K562 (cell line): ENCODE measurements at regions not wholly inside any gene's neighbourhood (a gene's known extent, or its start where the extent isn't known, plus 50 kb on each side); places are given as distances from the start of the nearest gene placed in this dataset.

Experiments used
- CBX5 ChIP-seq: IDR thresholded peaks from 2 replicates; pipeline ENCODE4 v1.6.1; 2014; ENCODE audit warnings: low read depth, borderline replicate concordance
- CEBPB ChIP-seq: fragments of 450-650 bp; IDR thresholded peaks from 2 replicates; pipeline ENCODE4 v1.6.1; 2016; ENCODE audit warnings: missing genetic modification characterization, missing compliant biosample characterization
- HEY1 ChIP-seq: fragments of 250-450 bp; sonication (Bioruptor Pico); IDR thresholded peaks from 2 replicates; pipeline ENCODE4 v1.5.0; 2020; ENCODE audit warnings: mild to moderate bottlenecking, moderate library complexity, borderline replicate concordance
- KDM1A ChIP-seq, 2 experiments: fragments of 450-650 bp; IDR thresholded peaks; 2 replicates each; pipeline ENCODE4 v1.6.1; 2016; ENCODE audit warnings: mild to moderate bottlenecking in 2 of 2
- NFRKB ChIP-seq: fragments of 450-650 bp; IDR thresholded peaks from 2 replicates; pipeline ENCODE4 v1.6.1; 2016; ENCODE audit warnings: low read depth
- RBM34 ChIP-seq: fragments of 200-400 bp; formaldehyde crosslinking; IDR thresholded peaks from 2 replicates; pipeline ENCODE4 v1.6.1; 2018; ENCODE audit warnings: low read length, borderline replicate concordance; ENCODE audit not compliant: insufficient read depth
- SMAD4 ChIP-seq: fragments of 250-450 bp; sonication (Bioruptor Pico); conservative IDR thresholded peaks from 2 replicates; pipeline ENCODE4 v1.8.0; 2021; ENCODE audit warnings: inconsistent platforms, mild to moderate bottlenecking, moderate library complexity
- SNIP1 ChIP-seq: fragments of 450-650 bp; IDR thresholded peaks from 2 replicates; pipeline ENCODE4 v1.7.1; 2017; ENCODE audit warnings: low read depth, mild to moderate bottlenecking
- SOX6 ChIP-seq: fragments of 450-650 bp; IDR thresholded peaks from 2 replicates; pipeline ENCODE4 v1.6.1; 2014; ENCODE audit warnings: mild to moderate bottlenecking
- SPI1 ChIP-seq: IDR thresholded peaks from 2 replicates; pipeline ENCODE4 v1.6.1; 2011; ENCODE audit warnings: low read depth, low read length, control low read depth, borderline replicate concordance
- TCF7L2 ChIP-seq: fragments of 150-350 bp; IDR thresholded peaks from 2 replicates; pipeline ENCODE4 v1.6.1; 2016; ENCODE audit warnings: low read depth, mild to moderate bottlenecking, low read length, moderate library complexity
- ZC3H4 ChIP-seq: sonication (generic); formaldehyde crosslinking; IDR thresholded peaks from 2 replicates; pipeline ENCODE4 v1.9.0; 2021; ENCODE audit warnings: missing genetic modification reagents, borderline replicate concordance
- ZNF408 ChIP-seq: fragments of 250-450 bp; sonication (Bioruptor Pico); IDR thresholded peaks from 2 replicates; pipeline ENCODE4 v1.4.0; 2020; ENCODE audit warnings: low read depth, mild to moderate bottlenecking, moderate library complexity
- TF ChIP-seq, protein P1 (sequence below): fragments of 450-650 bp; IDR thresholded peaks from 2 replicates; pipeline ENCODE4 v1.6.1; 2016; ENCODE audit warnings: missing biosample characterization, missing genetic modification characterization
- TF ChIP-seq, protein P2 (sequence below): IDR thresholded peaks from 2 replicates; pipeline ENCODE4 v1.6.1; 2016; ENCODE audit warnings: missing genetic modification characterization, missing compliant biosample characterization
- TF ChIP-seq, protein P3 (sequence below): fragments of 450-650 bp; IDR thresholded peaks from 2 replicates; pipeline ENCODE4 v1.6.1; 2016; ENCODE audit warnings: antibody characterized with exemption
- TF ChIP-seq, protein P4 (sequence below): fragments of 450-650 bp; formaldehyde crosslinking; IDR thresholded peaks from 2 replicates; pipeline ENCODE4 v1.4.0; 2022; ENCODE audit warnings: missing genetic modification characterization
- TF ChIP-seq, protein P5 (sequence below): sonication (generic); formaldehyde crosslinking; IDR thresholded peaks from 2 replicates; pipeline ENCODE4 v1.8.0; 2023; ENCODE audit warnings: missing genetic modification reagents, mild to moderate bottlenecking, borderline replicate concordance

DNA sequence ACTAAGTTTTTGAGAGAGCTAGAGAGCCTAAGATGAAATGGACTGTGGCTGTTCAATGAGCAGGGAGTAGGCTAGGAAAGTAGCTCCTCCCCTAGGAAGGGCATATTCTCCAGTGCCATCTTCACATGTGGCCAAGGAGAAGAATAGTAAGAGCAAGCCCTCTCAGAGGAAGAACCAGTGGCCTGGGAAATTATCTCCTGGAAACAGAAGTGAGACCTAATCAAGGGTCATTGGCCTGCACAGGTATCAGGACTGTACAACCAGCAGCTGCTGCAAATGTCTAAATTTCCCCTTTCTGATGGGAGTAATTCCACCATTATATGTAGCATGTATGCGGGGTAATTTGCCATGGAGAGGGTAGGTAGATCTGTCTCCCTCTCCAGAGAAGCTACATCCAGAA, 334.8 kb upstream of the RASGEF1B start (continued):
- TF ChIP-seq, protein P1, sequence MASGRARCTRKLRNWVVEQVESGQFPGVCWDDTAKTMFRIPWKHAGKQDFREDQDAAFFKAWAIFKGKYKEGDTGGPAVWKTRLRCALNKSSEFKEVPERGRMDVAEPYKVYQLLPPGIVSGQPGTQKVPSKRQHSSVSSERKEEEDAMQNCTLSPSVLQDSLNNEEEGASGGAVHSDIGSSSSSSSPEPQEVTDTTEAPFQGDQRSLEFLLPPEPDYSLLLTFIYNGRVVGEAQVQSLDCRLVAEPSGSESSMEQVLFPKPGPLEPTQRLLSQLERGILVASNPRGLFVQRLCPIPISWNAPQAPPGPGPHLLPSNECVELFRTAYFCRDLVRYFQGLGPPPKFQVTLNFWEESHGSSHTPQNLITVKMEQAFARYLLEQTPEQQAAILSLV (tag), result no peak
- TF ChIP-seq NFRKB (no peak), CBX5 (no peak), HEY1 (no peak), ZC3H4 (CRISPR knock-in tag) (no peak), TCF7L2 (no peak), SOX6 (peak; percentile 79), SMAD4 (no peak), ZNF408 (CRISPR knock-in tag) (no peak), KDM1A (IDR thresholded peaks at IDR 0.05) (peak; percentile 60 to 71), RBM34 (no peak), CEBPB (tag) (no peak), SPI1 (peak; percentile 23; the same call in 1 of the 2 replicates), SNIP1 (no peak)
- TF ChIP-seq, protein P2, sequence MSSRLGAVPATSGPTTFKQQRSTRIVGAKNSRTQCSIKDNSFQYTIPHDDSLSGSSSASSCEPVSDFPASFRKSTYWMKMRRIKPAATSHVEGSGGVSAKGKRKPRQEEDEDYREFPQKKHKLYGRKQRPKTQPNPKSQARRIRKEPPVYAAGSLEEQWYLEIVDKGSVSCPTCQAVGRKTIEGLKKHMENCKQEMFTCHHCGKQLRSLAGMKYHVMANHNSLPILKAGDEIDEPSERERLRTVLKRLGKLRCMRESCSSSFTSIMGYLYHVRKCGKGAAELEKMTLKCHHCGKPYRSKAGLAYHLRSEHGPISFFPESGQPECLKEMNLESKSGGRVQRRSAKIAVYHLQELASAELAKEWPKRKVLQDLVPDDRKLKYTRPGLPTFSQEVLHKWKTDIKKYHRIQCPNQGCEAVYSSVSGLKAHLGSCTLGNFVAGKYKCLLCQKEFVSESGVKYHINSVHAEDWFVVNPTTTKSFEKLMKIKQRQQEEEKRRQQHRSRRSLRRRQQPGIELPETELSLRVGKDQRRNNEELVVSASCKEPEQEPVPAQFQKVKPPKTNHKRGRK (tag), result no peak
- TF ChIP-seq, protein P3, sequence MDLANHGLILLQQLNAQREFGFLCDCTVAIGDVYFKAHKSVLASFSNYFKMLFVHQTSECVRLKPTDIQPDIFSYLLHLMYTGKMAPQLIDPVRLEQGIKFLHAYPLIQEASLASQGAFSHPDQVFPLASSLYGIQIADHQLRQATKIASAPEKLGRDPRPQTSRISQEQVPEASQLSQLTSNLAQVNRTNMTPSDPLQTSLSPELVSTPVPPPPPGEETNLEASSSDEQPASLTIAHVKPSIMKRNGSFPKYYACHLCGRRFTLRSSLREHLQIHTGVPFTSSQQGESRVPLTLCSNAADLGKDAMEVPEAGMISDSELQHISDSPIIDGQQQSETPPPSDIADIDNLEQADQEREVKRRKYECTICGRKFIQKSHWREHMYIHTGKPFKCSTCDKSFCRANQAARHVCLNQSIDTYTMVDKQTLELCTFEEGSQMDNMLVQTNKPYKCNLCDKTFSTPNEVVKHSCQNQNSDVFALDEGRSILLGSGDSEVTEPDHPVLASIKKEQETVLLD, result no peak; the same call in 1 of the 2 replicates
- TF ChIP-seq, protein P4, sequence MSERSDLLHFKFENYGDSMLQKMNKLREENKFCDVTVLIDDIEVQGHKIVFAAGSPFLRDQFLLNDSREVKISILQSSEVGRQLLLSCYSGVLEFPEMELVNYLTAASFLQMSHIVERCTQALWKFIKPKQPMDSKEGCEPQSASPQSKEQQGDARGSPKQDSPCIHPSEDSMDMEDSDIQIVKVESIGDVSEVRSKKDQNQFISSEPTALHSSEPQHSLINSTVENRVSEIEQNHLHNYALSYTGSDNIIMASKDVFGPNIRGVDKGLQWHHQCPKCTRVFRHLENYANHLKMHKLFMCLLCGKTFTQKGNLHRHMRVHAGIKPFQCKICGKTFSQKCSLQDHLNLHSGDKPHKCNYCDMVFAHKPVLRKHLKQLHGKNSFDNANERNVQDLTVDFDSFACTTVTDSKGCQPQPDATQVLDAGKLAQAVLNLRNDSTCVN, result no peak
- TF ChIP-seq, protein P5, sequence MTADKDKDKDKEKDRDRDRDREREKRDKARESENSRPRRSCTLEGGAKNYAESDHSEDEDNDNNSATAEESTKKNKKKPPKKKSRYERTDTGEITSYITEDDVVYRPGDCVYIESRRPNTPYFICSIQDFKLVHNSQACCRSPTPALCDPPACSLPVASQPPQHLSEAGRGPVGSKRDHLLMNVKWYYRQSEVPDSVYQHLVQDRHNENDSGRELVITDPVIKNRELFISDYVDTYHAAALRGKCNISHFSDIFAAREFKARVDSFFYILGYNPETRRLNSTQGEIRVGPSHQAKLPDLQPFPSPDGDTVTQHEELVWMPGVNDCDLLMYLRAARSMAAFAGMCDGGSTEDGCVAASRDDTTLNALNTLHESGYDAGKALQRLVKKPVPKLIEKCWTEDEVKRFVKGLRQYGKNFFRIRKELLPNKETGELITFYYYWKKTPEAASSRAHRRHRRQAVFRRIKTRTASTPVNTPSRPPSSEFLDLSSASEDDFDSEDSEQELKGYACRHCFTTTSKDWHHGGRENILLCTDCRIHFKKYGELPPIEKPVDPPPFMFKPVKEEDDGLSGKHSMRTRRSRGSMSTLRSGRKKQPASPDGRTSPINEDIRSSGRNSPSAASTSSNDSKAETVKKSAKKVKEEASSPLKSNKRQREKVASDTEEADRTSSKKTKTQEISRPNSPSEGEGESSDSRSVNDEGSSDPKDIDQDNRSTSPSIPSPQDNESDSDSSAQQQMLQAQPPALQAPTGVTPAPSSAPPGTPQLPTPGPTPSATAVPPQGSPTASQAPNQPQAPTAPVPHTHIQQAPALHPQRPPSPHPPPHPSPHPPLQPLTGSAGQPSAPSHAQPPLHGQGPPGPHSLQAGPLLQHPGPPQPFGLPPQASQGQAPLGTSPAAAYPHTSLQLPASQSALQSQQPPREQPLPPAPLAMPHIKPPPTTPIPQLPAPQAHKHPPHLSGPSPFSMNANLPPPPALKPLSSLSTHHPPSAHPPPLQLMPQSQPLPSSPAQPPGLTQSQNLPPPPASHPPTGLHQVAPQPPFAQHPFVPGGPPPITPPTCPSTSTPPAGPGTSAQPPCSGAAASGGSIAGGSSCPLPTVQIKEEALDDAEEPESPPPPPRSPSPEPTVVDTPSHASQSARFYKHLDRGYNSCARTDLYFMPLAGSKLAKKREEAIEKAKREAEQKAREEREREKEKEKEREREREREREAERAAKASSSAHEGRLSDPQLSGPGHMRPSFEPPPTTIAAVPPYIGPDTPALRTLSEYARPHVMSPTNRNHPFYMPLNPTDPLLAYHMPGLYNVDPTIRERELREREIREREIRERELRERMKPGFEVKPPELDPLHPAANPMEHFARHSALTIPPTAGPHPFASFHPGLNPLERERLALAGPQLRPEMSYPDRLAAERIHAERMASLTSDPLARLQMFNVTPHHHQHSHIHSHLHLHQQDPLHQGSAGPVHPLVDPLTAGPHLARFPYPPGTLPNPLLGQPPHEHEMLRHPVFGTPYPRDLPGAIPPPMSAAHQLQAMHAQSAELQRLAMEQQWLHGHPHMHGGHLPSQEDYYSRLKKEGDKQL, result no peak
